DMS 273 (cell line): ENCODE measurements at regions not wholly inside any gene's neighbourhood (a gene's known extent, or its start where the extent isn't known, plus 50 kb on each side); places are given as distances from the start of the nearest gene placed in this dataset.

Experiments
- DNase-seq: peaks from one replicate; lab custom pipeline; 2025; ENCODE audit not compliant: unreplicated experiment; lab: John Stamatoyannopoulos, UW

DNA sequence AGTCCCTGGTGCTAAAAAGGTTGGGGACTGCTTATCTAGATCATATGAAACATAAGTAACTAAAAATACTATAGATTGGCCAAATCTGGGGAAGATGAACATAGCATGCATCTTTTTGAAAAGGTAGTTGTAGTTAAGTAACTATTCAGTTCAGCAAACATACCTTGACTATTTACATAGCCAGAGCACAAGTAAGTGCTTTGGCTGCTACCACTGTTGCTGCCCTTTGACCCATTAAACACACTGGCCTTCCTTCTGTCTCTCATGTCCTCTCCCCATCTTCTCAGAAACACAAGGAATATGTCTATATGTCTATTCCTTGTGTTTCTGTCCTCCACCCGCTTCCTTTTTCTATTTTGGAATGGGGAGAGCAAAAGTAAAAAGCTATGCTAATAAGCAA lies 87.9 kb upstream of the SPRY1 start:
- no peak for DNase-seq

DNA sequence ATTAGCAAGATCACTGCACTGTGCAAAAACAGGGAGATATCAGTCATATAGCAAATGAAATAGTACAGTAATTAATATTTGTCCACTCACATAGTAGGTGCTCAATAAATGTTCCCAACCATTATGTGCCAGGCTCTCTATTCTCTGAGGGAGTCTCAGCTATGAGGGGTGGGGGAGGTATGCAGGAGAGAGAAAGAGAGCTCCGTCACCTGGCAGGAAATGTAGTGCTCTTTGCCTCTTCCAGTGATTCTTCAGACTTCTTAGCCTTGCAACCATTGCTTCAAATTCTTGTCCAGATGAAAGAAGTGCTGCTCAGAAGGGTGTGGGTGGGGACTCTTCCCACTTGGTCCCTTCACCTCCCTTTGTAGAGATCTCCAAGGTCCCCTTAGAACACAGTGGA lies 84.5 kb upstream of the SPRY1 start:
- DNase-seq, result no peak

DNA sequence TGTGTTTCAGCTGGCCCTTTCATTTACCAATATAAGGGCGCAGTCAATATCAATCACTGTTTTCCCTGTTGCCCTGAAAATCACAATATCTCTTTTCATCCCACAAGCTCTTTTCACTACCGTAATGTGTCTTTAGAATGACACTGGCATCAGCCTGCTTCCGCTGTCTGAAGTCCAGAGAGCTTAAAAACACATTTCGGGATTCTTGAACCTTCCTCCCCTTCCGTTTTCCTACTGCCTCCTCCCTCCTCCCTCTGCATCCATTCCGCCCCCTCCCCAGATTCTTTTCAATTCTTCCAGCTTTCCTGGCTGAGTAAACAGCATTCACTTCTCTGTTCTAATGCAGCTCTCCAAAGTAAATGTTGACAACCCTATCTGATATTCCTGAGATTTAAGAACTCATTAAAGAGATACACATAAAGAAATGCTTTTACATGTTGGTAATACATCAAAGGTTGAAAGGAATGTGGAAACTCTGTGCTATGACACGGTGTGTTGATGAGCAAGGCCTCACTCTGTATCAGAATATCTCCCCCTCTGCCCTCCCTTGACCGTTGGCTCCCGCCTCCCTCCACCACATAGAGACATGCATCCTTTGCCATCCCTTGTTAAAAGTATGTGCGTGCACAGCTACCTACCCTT lies 83.5 kb upstream of the SPRY1 start:
- DNase-seq, result no peak

DNA sequence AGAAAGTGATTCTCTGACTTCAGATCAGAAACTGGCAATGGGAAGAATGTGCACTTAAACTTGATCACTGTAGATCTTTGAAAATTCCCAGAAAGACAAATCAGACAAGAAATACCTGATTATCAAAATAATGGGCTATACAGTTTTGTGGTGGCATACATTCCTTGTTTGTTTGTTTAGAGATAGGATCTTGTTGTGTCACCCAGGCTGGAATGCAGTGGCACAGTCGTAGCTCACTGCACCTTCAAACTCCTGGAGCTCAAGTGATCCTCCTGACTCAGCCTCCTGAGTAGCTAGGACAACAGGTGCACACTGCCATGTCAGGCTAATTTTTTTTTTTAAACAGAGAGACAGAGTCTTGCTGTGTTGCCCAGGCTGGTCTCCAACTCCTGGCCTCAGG lies 81.0 kb upstream of the SPRY1 start:
- DNase-seq, result no peak

DNA sequence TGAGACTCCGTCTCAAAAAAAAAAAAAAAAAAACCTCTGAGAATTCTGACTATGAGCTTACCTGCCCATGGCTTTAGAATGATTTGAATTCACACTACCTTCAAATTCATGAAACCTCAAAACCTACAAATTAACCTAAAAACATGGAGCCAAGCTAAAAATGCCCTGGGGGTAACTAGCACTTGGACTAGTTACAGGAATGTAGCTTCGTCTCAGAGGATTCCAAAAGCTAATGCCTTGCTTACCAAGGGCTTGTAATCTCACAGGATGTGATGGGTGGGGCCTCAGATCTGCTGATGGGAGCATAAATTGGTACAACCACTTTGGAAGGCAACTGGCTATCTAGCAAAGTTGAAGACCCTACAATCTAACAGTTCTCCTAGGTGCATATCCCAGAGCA lies 79.4 kb upstream of the SPRY1 start:
- no peak for DNase-seq

DNA sequence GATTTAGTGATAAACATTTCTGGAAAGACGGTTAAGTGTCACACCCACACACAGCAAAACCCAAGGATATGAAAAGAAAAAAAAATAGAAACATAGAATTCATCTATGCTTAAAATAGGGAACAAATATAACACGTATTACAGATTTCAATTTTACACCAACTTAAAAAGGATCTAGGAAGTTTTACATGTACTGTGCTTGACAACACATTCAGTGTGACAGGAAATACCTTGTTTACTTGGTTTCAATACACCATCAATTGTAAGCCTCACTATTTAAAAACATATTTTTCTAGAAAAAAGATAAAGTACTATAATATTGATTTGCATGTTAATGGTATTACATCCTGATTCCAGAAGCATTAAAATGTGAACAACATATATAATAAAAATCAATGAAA lies 77.0 kb upstream of the SPRY1 start:
- DNase-seq, result no peak

DNA sequence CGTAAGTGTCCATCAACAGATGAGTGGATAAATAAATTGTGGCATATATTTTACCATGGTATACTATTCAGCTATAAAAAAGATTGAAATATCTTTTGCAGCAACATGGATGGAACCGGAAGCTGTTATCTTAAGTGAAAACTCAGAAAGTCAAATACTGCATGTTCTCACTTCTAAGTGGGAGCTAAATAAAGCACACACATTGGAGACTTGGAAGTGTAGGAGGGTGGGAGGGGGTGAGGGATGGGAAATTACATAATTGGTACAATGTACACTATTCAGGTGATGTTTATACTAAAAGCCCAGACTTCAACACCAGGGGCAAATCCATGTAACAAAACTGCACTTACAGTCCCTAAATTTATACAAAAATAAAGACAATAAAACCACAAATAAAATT lies 72.6 kb upstream of the SPRY1 start:
- no peak for DNase-seq

DNA sequence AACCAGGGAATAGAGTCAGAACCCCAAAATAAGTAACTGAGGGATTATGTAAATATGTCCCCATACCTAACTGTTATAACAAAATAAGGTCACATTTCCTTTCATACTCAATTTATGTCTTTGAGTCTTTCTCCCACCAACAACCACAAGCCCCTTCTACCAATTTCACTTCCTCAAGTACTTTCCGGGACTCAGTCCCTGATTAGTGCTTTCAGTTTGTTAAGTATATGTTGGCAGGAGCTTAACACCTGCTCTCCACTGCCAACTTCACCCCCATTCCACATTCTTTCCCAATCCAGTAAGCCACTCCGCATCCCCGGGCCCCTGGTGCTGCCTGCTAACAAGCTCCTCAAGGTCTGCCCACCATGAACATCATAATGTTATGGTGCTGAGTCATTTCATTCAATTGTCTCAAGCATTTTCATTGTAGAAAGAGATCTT lies 71.3 kb upstream of the SPRY1 start:
- no peak for DNase-seq

DNA sequence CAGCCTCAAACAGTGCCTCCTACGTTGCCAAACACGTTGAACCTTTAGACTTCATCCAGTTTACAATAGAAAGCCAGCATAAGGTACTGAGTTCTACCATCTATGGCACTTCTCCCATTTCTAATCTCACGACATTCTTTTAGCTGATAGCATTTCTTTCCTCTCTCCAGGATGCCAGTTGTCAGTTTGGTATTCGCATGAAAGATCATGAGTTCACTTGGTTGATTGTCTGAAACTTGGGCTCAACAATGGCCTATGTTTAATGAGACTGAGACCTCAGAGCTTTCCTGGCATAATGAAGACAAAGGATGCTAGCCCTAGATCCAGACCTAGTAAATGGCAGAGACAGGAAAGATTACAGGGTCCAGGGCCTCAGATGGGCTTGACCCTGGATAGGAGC lies 69.2 kb upstream of the SPRY1 start:
- DNase-seq, result no peak

DNA sequence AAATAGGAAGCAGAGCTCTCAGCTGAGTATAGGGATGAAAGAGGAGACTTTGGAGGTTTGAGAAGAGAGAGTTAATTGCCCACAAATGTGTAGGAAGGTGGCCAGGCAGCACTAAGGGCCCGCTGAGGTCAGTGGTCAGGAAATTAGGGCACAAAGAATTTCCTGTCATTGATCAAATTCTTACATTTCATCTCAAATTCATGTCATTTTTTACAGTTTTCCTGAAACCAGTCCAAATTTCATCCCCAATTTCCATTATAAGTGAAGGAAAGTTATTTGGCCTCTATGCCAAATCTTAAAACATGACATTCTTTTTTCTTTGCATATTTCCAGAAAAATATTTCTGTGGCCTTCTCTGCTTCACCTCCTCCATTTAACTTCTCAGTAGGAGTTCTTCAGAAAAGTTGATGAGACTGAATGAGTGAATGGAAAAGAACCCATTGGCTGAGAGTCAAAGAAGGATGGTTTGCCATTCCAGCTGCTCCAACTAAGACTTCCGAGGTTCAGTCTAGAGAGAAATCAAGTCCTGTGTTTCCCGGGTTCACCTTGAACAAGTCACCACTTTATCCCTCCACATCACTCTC lies 68.7 kb upstream of the SPRY1 start:
- no peak for DNase-seq

DNA sequence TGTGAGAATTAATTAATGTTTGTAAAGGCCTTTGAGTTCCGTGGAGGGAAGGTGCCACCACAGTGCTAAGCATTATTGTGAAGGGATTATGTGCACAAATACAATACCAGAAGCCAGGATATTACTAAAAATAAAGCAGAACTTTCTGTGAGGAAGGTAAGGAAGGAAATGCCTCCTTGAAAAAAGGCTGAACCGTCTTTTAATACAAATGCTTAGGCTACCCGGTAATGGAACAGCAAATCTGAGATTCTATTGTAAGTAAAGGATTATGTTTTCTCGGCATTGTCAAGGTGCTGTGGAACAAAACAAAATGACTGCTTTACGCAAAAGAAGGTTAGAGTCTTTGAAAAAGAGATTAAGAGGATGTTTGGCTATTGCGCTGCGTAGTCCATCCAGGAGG lies 57.9 kb upstream of the SPRY1 start:
- DNase-seq, result no peak

DNA sequence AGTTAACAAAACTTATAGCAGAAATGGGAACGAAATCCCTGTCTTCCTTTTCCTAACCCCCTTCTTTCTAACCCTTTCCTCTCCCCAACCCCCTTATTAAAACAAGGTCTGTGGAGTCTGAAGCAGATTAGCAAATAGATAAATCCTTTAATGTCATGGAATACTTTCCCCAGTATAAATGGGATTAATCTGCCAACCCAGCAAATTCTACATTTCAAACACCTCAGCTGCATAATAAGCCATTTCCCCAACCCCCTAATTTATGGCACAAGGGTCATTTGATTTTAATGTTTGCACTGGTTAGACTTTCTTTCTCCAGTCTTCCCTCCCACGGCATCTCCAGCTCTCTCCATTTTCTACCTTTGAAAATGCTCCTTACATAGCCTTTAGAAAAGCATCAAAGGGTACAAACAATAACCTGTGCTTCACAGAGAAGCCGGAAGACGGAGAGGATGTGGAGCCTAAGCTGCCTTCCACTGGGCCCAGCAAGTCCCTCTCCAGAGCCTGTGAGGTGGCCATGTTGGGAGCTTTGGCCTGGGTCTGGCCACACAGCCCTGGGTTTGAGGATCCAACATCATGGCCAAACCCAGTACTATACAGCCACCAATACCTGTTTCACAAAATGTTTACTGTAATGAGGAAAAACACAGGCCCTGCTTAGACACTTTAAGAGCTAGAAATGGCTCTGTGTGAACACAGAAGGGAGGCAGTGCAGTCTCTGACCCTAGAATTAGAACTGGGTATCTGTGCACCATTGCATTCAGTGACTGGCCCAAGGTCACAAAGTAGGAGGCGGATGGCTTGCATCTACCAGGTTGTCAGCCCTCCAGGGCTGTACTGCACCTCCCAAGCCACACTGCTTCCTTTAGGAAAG lies 56.9 kb upstream of the SPRY1 start:
- DNase-seq, result no peak

DNA sequence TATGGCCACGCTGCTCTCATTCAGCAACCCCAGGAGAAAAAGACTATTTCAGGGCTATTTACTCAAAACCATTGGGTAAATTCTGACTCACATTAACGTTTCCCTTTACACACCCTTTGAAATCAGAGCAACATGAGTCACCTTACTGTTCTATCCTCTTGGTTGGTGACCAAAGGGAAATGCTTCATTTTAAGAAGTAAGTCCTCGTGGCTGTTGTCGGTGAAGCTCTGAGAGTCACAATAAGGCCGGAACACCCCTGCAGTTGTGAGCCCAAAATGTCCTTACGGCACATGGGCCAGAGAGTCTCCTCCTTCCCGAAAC lies 56.3 kb upstream of the SPRY1 start:
- no peak for DNase-seq

DNA sequence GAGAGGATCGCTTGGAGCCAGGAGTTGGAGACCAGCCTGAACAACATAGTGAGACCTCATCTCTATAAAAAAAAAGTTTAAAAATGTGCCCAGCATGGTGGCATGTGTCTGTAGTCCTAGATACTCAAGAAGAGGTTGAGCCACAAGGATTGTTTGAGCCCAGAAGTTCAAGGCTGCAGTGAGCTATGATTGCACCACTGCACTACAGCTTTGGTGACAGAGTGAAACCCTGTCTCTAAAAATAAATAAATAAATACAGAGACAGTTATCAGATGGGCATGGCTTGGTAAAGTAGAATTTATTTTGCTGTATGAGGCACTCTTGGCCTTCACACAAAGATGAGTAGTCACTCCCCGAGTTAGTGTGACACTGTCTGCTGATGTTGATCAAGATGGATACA lies 54.1 kb upstream of the SPRY1 start:
- DNase-seq, result no peak

DNA sequence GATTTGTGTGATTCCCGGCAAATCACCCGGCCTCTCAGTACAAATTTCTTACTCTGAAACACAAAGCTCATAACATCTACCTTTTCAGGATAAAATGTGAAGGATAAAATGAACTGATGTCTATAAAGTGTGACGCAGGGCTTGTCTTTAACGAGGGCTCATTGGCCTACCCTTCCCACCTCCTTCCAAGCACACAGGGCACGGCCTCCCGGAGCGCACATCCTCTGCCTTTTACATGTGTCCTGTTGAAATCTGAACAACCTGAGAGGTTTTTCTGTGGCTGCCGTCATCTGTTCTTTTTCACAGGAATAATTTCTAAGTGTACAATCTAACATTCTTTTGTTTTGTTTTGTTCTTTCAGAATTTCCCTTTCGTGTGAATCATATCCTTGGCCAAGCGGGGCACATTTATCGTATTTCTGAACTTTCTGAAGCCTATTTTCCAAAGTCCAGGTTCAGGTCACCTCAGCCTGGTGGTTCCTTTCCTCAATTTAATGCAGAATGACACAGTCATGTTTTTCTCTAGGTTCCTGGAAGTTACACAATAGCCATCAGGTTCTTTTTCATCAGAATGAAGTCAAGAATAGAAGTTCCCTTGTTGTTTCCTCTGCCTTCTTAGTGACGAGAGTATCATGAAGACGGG lies 53.1 kb upstream of the SPRY1 start:
- DNase-seq, result no peak

DNA sequence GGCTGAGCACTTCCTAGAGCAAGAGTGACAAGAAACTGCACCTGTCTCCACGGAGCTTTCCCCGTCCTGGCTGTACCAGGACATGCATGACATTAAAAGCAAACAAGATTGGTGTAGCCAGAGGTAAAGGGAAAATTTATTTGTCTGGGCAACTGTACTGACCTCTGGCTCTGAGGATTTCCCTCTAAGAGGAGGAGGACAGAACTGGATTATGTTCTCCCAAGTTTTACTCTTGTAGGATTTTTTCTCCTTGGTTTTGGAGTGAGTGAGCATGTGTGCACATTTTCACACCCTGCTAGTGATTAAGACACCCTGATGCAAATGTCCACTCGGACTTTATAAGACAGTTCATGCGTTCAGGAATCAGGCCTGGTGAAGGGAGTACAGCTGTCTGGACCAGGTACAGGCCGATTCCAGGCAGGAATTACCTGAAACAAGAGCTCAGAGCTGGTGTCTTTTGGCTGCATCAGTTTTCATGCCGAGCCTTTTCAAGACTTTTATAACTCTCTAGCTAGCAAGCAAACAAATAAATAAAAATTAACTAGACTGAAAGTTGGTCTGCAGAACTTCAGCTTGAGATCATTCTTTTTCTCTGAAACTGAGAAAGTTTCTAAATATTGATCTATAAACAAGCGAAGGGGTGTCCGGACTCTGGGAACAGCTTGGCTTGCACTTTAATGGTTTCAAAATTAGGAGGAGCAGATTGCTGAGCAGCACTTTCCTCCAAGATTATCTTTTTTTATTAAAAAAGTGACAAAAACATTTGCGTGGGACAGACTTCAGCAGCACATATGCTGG lies 51.3 kb upstream of the SPRY1 start:
- DNase-seq, result no peak

DNA sequence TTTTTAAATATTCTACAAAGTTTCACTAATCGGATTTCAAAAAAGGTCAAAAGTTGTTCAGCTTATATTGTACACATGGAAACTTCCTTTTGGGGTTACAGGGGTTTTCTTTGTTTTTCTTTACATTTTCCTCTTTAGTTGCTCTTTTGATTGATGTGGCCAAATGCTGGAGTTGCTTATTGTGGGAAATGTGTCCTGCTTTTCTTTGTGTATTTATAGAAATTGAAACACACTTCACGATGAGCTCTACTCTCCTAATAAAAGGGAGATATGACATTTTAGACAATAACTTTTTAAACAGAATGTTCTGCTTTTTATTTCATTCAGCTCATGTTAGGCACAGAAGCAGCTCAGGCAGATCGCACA lies 50.7 kb upstream of the SPRY1 start:
- DNase-seq, result no peak

DNA sequence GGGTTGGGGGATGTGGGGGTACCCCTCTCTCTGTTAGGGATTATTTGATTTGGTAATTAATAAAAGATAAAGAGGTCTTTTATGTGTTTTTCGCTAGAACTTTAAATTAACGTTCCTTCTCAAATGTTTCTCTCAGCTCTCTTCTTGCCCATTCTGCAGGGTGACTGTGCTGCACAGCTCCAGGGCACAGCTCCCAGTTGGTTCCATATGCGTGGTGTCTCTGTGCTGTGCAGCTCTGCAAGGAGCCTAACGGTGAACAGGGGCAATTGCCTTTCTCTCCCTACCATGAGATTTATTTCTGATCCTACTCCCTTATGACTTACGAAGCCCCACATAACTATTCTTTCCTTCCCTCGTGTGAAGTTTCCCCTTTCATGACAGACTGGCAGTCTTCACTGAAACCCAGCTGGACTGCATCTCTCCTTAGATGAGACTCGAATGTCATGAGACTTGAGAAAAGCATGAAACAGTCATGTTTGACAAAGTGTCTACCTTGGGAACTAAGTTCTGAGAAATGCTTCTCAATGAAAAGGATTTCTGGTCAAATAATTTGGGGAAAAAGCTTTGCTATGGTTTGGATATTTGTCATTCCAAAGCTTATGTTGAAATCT lies 50.2 kb upstream of the SPRY1 start:
- no peak for DNase-seq
